H1 (cell line): ENCODE measurements at regions not wholly inside any gene's neighbourhood (a gene's known extent, or its start where the extent isn't known, plus 50 kb on each side); places are given as distances from the start of the nearest gene placed in this dataset.

Experiments
- CTCF ChIA-PET: fragments of 300-600 bp; sonication (Branson Sonifier 250); formaldehyde crosslinking; loops from one replicate; lab custom pipeline; 2021; ENCODE audit not compliant: partially characterized antibody; lab: Charles Lee
- POLR2A ChIA-PET: fragments of 300-600 bp; sonication (Branson Sonifier 250); formaldehyde crosslinking; loops from one replicate; lab custom pipeline; 2021; ENCODE audit warnings: inconsistent platforms; ENCODE audit not compliant: partially characterized antibody; lab: Charles Lee
- DNase-seq, 2 experiments: peaks; one replicate each; pipeline versions ENCODE4 v3.0.0 to v3.0.0-alpha.2; 2010 to 2022; ENCODE audit warnings: low spot score in 2 of 2, low read depth in 1 of 2, mixed read lengths in 1 of 2
- FAIRE-seq: peaks from 2 replicates; lab custom pipeline; 2011; peaks lifted over from hg19 to GRCh38; lab: Jason Lieb, UNC
- H2AFZ ChIP-seq: 2 replicates; pipeline ENCODE4 v1.8.1; 2012; ENCODE audit warnings: low read length, inconsistent platforms
- H2AK5ac ChIP-seq: 2 replicates; pipeline ENCODE4 v1.6.1; 2013; ENCODE audit warnings: low read depth, low read length
- H2BK120ac ChIP-seq: replicated peaks from 2 replicates; pipeline ENCODE3; 2013; ENCODE audit warnings: low read depth, low read length, inconsistent platforms
- H2BK12ac ChIP-seq: 2 replicates; pipeline ENCODE4 v1.6.1; 2013; ENCODE audit warnings: low read depth, low read length
- H2BK15ac ChIP-seq: 2 replicates; pipeline ENCODE4 v1.6.1; 2013; ENCODE audit warnings: low read length
- H2BK20ac ChIP-seq: 2 replicates; pipeline ENCODE4 v1.6.1; 2013; ENCODE audit warnings: low read length
- H2BK5ac ChIP-seq: 2 replicates; pipeline ENCODE4 v1.6.1; 2013; ENCODE audit warnings: low read depth, low read length
- H3K14ac ChIP-seq: 2 replicates; pipeline ENCODE4 v1.6.1; 2013; ENCODE audit warnings: inconsistent platforms; ENCODE audit not compliant: insufficient read length
- H3K18ac ChIP-seq: 2 replicates; pipeline ENCODE4 v1.6.1; 2013; ENCODE audit warnings: low read length; ENCODE audit errors: extremely low read depth
- H3K23ac ChIP-seq: 2 replicates; pipeline ENCODE4 v1.6.1; 2013; ENCODE audit warnings: inconsistent platforms; ENCODE audit not compliant: insufficient read length
- H3K23me2 ChIP-seq: 2 replicates; pipeline ENCODE4 v1.6.1; 2013; ENCODE audit warnings: low read depth, low read length
- H3K27ac ChIP-seq: 2 replicates; pipeline ENCODE4 v1.6.1; 2011; ENCODE audit warnings: low read depth, low read length, inconsistent platforms
- H3K27me3 ChIP-seq, 4 experiments: replicated peaks in 1 of 4; 1 replicate in 1 of 4; 2 replicates in 3 of 4; pipeline versions ENCODE4 v1.6.1 to v1.8.1; 2011 to 2013; ENCODE audit warnings: low read length in 3 of 4, mild to moderate bottlenecking in 3 of 4, inconsistent platforms in 2 of 4, mixed read lengths in 2 of 4, moderate library complexity in 1 of 4; ENCODE audit not compliant: control insufficient read depth in 3 of 4, insufficient read depth in 3 of 4; ENCODE audit errors: extremely low read depth in 1 of 4
- H3K36me3 ChIP-seq, 4 experiments: 2 replicates each; pipeline versions ENCODE4 v1.6.1 to v1.8.1; 2011 to 2013; ENCODE audit warnings: mild to moderate bottlenecking in 4 of 4, low read length in 3 of 4, moderate library complexity in 2 of 4, control low read depth in 1 of 4, inconsistent platforms in 1 of 4; ENCODE audit not compliant: insufficient read depth in 4 of 4, control insufficient read depth in 2 of 4
- H3K4ac ChIP-seq: replicated peaks from 2 replicates; pipeline ENCODE3; 2013; ENCODE audit warnings: low read length, low read depth, mixed read lengths, inconsistent platforms; ENCODE audit not compliant: insufficient read length
- H3K4me1 ChIP-seq, 4 experiments: replicated peaks in 1 of 4; 1 replicate in 1 of 4; 2 replicates in 3 of 4; pipeline versions ENCODE4 v1.6.1 to v1.8.1; 2011 to 2013; ENCODE audit warnings: low read length in 3 of 4, inconsistent platforms in 2 of 4, mixed read lengths in 1 of 4; ENCODE audit not compliant: insufficient read depth in 4 of 4, control insufficient read depth in 3 of 4
- H3K4me2 ChIP-seq, 2 experiments: 2 replicates each; pipeline versions ENCODE4 v1.6.1 to v1.8.1; 2011 to 2013; ENCODE audit warnings: low read depth in 2 of 2, low read length in 2 of 2, control low read depth in 1 of 2, inconsistent platforms in 1 of 2, mild to moderate bottlenecking in 1 of 2; ENCODE audit not compliant: insufficient read depth in 1 of 2
- H3K4me3 ChIP-seq, 4 experiments: fragments of 200-600, 300-600 bp in 1 of 4; sonication (generic), shearing (Covaris generic), sonication (Bioruptor Twin) in 1 of 4; 2 replicates each; pipeline versions ENCODE4 v1.5.1 to v1.8.1; 2011 to 2016; ENCODE audit warnings: low read length in 4 of 4, low read depth in 3 of 4, control low read depth in 2 of 4, inconsistent platforms in 2 of 4, mild to moderate bottlenecking in 2 of 4, mixed read lengths in 1 of 4, moderate library complexity in 1 of 4; ENCODE audit not compliant: insufficient read depth in 2 of 4; ENCODE audit errors: extremely low read depth in 1 of 4
- H3K56ac ChIP-seq: replicated peaks from 2 replicates; pipeline ENCODE3; 2013; ENCODE audit warnings: low read depth, mild to moderate bottlenecking, mixed read lengths, low read length, inconsistent platforms; ENCODE audit not compliant: insufficient read length
- H3K79me1 ChIP-seq: 2 replicates; pipeline ENCODE4 v1.6.1; 2013; ENCODE audit warnings: low read depth, low read length, control low read depth
- H3K79me2 ChIP-seq, 2 experiments: 2 replicates each; pipeline versions ENCODE4 v1.6.1 to v1.8.1; 2012 to 2013; ENCODE audit warnings: low read length in 2 of 2, mild to moderate bottlenecking in 2 of 2, inconsistent platforms in 1 of 2; ENCODE audit not compliant: insufficient read depth in 2 of 2, control insufficient read depth in 1 of 2
- H3K9ac ChIP-seq, 4 experiments: replicated peaks in 1 of 4; 1 replicate in 1 of 4; 2 replicates in 3 of 4; pipeline versions ENCODE4 v1.6.1 to v1.8.1; 2011 to 2013; ENCODE audit warnings: low read depth in 3 of 4, low read length in 3 of 4, control low read depth in 2 of 4, mild to moderate bottlenecking in 2 of 4, moderate library complexity in 2 of 4, inconsistent platforms in 1 of 4; ENCODE audit errors: extremely low read depth in 1 of 4
- H3K9me3 ChIP-seq, 2 experiments: 2 replicates each; pipeline versions ENCODE4 v1.6.1 to v1.8.1; 2012 to 2013; ENCODE audit warnings: mild to moderate bottlenecking in 2 of 2, moderate library complexity in 2 of 2, control low read depth in 1 of 2, inconsistent platforms in 1 of 2, low read depth in 1 of 2, low read length in 1 of 2, mixed read lengths in 1 of 2; ENCODE audit not compliant: insufficient read depth in 2 of 2
- H4K20me1 ChIP-seq, 2 experiments: replicated peaks in 1 of 2; 2 replicates each; pipeline versions ENCODE3 to v1.8.1; 2011 to 2013; ENCODE audit warnings: inconsistent platforms in 2 of 2, low read length in 2 of 2, mild to moderate bottlenecking in 1 of 2; ENCODE audit not compliant: insufficient read depth in 2 of 2, control insufficient read depth in 1 of 2
- H4K5ac ChIP-seq: 2 replicates; pipeline ENCODE4 v1.6.1; 2013; ENCODE audit warnings: low read length, low read depth, mixed read lengths, inconsistent platforms; ENCODE audit not compliant: insufficient read length
- H4K8ac ChIP-seq: 2 replicates; pipeline ENCODE4 v1.8.0; 2013; ENCODE audit warnings: mild to moderate bottlenecking, moderate library complexity, low read length, inconsistent platforms; ENCODE audit not compliant: insufficient read depth; ENCODE audit errors: extremely low read depth
- H4K91ac ChIP-seq: replicated peaks from 2 replicates; pipeline ENCODE3; 2013; ENCODE audit warnings: low read length, mixed read lengths, inconsistent platforms; ENCODE audit not compliant: insufficient read length
- ATF3 ChIP-seq: IDR thresholded peaks from 2 replicates; pipeline ENCODE4 v1.6.1; 2011; ENCODE audit warnings: low read depth, mild to moderate bottlenecking, low read length; ENCODE audit not compliant: insufficient read depth
- BACH1 ChIP-seq: IDR thresholded peaks from 2 replicates; pipeline ENCODE4 v1.6.1; 2012; ENCODE audit warnings: low read length, improper control_type of control experiment
- CREB1 ChIP-seq: IDR thresholded peaks from 2 replicates; pipeline ENCODE4 v1.6.1; 2012; ENCODE audit warnings: inconsistent platforms
- HDAC6 ChIP-seq: IDR thresholded peaks from one replicate; pipeline ENCODE4 v1.7.1; 2012; ENCODE audit warnings: low read depth, mild to moderate bottlenecking, inconsistent platforms, low read length, moderate library complexity
- JUND ChIP-seq: IDR thresholded peaks from 2 replicates; pipeline ENCODE4 v1.6.1; 2011; ENCODE audit warnings: mild to moderate bottlenecking, improper control_type of control experiment, low read length
- KDM4A ChIP-seq: IDR thresholded peaks from one replicate; pipeline ENCODE4 v1.7.1; 2012; ENCODE audit warnings: low read depth, mild to moderate bottlenecking, moderate library complexity, low read length, inconsistent platforms; ENCODE audit not compliant: severe bottlenecking
- MAFK ChIP-seq: IDR thresholded peaks from 2 replicates; pipeline ENCODE4 v1.6.1; 2012; ENCODE audit warnings: low read depth, mild to moderate bottlenecking, improper control_type of control experiment, low read length
- RBBP5 ChIP-seq: IDR thresholded peaks from 2 replicates; pipeline ENCODE4 v1.7.1; 2012; ENCODE audit warnings: low read depth, mild to moderate bottlenecking, inconsistent platforms, low read length, moderate library complexity, borderline replicate concordance
- RNF2 ChIP-seq: fragments of 200-900, 300-1000 bp; sonication (generic); IDR thresholded peaks from 2 replicates; pipeline ENCODE4 v1.7.1; 2016; ENCODE audit warnings: borderline replicate concordance, low read depth, mild to moderate bottlenecking, antibody characterized with exemption, low read length; ENCODE audit not compliant: poor library complexity, severe bottlenecking; ENCODE audit errors: missing control alignments
- SP1 ChIP-seq: IDR thresholded peaks from 2 replicates; pipeline ENCODE4 v1.6.1; 2011; ENCODE audit warnings: low read depth, low read length
- TAF7 ChIP-seq: optimal IDR thresholded peaks from 2 replicates; pipeline ENCODE3; 2011; ENCODE audit warnings: low read depth, mild to moderate bottlenecking, inconsistent platforms, low read length, moderate library complexity, borderline replicate concordance
- YY1 ChIP-seq: IDR thresholded peaks from 2 replicates; pipeline ENCODE4 v1.6.1; 2011; ENCODE audit warnings: low read depth, mild to moderate bottlenecking, low read length
- ZNF274 ChIP-seq: IDR thresholded peaks from 2 replicates; pipeline ENCODE4 v1.7.0; 2012; ENCODE audit warnings: low read length, borderline replicate concordance; ENCODE audit errors: extremely low read depth
- WGBS, 2 experiments: shearing (Covaris generic) in 1 of 2; methylation state at CpG; one replicate each; pipeline versions ENCODE4 v1.1.6 to v1.1.7; 2013 to 2015; ENCODE audit warnings: low lambda C conversion rate in 2 of 2, mixed read lengths in 2 of 2, inconsistent platforms in 1 of 2, low coverage in 1 of 2, missing lambda C conversion rate in 1 of 2; ENCODE audit not compliant: insufficient replicate concordance in 2 of 2, insufficient coverage in 1 of 2, insufficient read length in 1 of 2; ENCODE audit errors: extremely low coverage in 1 of 2, missing lambda C conversion rate in 1 of 2; 5-methylcytosine and 5-hydroxymethylcytosine counted together
- TF ChIP-seq, protein P1 (sequence below): IDR thresholded peaks from 2 replicates; pipeline ENCODE4 v1.6.1; 2012; ENCODE audit warnings: inconsistent platforms

- Histone ChIP-seq H3K23me2 (no peaks in the 10 kb centered on the region), H3K4me1 (no peaks in the 10 kb centered on the region), H4K20me1 (no peaks in the 10 kb centered on the region), H3K14ac (no peak overlapping the region), H3K27me3 (no peaks in the 10 kb centered on the region), H3K36me3 (no peaks in the 10 kb centered on the region), H3K18ac (no peak overlapping the region), H3K56ac (no peak overlapping the region), H2BK20ac (no peak overlapping the region), H3K79me2 (no peaks in the 10 kb centered on the region), H4K5ac (no peak overlapping the region), H3K9ac (no peak overlapping the region), H3K79me1 (no peaks in the 10 kb centered on the region), H4K91ac (no peak overlapping the region), H3K27ac (no peak overlapping the region), H2BK120ac (no peak overlapping the region), H3K4me3 (no peak overlapping the region), H2BK12ac (no peak overlapping the region), H3K4ac (no peak overlapping the region), H2BK5ac (no peak overlapping the region), H2AFZ (no peak overlapping the region), H3K9me3 (no peaks in the 10 kb centered on the region)
- FAIRE-seq, result no peak
- DNase-seq, result no peak
- ChIA-PET CTCF (no interaction called here), POLR2A (no interaction called here)
- 90% methylated on average over 1 of the region's 1 CpG; no CpG with 5 or more reads in 1 of the 2 experiments for WGBS, 2 experiments
- TF ChIP-seq RNF2 (no peak), CREB1 (no peak), MAFK (no peak), ATF3 (no peak), SP1 (no peak), BACH1 (no peak), HDAC6 (no peak), YY1 (no peak), ZNF274 (no peak), RBBP5 (no peak), TAF7 (no peak), KDM4A (no peak), JUND (no peak)
- TF ChIP-seq, protein P1, sequence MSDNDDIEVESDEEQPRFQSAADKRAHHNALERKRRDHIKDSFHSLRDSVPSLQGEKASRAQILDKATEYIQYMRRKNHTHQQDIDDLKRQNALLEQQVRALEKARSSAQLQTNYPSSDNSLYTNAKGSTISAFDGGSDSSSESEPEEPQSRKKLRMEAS, result no peak
- TF ChIP-seq, all 59 proteins: peak for 0
- Histone ChIP-seq H4K8ac (no peak overlapping the region), H3K23ac (no peak overlapping the region), H3K4me2 (no peak overlapping the region), H2AK5ac (no peak overlapping the region), H2BK15ac (no peak overlapping the region)
These were observed 468.1 kb downstream of the BTG1 start for GRCh38 chr12:91677556-91677955.
